ENCODE measurements at regions not wholly inside any gene's neighbourhood (a gene's known extent, or its start where the extent isn't known, plus 50 kb on each side); places are given as distances from the start of the nearest gene placed in this dataset.

DNA sequence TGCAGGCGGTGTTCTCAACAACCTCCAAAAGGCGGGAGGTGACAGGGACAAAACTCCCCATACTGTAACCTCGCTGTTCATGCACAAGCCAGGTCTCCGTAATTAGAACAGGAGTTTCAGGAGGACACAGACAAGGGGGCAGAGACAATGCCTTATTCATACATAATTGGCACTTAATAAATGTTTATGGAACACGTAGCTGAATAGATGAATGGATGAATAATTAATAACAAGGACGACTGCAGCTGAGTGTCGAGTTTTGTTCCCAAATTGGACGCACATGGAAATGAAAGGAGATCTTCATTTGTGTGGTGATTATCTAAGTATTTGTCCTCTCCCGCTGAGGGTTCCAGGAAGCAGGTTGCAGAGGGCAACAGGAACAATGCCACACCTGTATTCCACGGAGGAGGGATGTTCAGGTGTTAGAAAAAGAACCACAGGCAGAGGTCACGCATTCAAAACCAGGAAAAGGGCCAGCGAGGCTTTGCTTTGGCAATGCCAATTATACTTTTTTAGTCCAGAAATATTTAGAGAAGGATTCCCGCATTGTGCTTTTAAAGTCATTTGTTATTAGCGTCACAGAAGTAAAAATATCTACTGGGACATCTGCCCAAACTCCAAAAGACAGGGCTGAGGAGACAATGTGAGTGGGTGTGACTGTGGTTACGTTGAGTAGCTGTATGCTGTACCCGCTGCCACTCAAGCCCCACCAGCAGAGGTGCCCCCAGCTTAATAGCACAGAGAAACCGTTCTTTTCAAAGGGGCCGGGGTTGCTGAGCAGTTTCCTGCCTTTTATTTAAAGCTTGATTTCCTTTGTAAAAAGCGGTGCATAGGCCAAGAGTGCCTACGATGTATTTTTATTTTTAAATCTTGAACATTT, 123.3 kb downstream of the PXDC1 start:
- ChIA-PET CTCF (no interaction called here), POLR2A (no interaction called here)
- Histone ChIP-seq H3K27ac (ENCODE audit: low read depth, low read length) (no peak overlapping the region), H3K27me3 (ENCODE audit: control insufficient read depth, insufficient read depth, low read length) (peaks cover 56% of the 10 kb centered on the region), H3K9me3 (ENCODE audit: control insufficient read depth, insufficient read depth, low read length) (no peaks in the 10 kb centered on the region), H3K4me3 (ENCODE audit: low read depth, low read length) (no peak overlapping the region)
- TF ChIP-seq, protein P1, sequence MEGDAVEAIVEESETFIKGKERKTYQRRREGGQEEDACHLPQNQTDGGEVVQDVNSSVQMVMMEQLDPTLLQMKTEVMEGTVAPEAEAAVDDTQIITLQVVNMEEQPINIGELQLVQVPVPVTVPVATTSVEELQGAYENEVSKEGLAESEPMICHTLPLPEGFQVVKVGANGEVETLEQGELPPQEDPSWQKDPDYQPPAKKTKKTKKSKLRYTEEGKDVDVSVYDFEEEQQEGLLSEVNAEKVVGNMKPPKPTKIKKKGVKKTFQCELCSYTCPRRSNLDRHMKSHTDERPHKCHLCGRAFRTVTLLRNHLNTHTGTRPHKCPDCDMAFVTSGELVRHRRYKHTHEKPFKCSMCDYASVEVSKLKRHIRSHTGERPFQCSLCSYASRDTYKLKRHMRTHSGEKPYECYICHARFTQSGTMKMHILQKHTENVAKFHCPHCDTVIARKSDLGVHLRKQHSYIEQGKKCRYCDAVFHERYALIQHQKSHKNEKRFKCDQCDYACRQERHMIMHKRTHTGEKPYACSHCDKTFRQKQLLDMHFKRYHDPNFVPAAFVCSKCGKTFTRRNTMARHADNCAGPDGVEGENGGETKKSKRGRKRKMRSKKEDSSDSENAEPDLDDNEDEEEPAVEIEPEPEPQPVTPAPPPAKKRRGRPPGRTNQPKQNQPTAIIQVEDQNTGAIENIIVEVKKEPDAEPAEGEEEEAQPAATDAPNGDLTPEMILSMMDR (IDR thresholded peaks at IDR 0.05; ENCODE audit: low read depth, low read length): no peak
- DNase-seq (ENCODE audit: low read depth, low spot score): no peak

DNA sequence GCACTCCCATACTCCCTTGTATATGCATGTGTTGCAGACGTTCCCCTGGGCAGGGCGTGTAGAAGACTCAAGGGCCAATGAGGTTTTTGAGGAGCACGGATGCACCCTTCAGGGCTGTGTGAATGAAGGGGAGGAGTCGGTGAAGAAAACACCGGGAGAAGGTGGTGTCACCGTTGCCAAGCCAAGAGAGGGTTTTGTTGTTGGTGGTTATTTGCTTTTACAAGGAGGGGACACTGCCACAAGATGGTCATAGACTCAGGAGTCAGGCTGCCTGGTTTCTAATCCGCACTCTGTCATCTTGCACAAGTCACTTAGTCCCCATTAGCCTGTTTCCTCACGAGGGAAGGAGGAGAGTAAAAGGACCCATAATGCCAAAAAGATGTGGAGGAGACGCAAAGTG, 124.0 kb downstream of the PXDC1 start:
- TF ChIP-seq, protein P1 (IDR thresholded peaks at IDR 0.05; ENCODE audit: low read depth, low read length): no peak
- no peak for DNase-seq (ENCODE audit: low read depth, low spot score)
- peaks cover 53% of the 10 kb centered on the region for H3K27me3 ChIP-seq (ENCODE audit: control insufficient read depth, insufficient read depth, low read length)
- POLR2A ChIA-PET: no interaction called here
- H3K9me3 ChIP-seq (ENCODE audit: control insufficient read depth, insufficient read depth, low read length): no peaks in the 10 kb centered on the region
- no peak overlapping the region for H3K4me3 ChIP-seq (ENCODE audit: low read depth, low read length)
- no peak overlapping the region for H3K27ac ChIP-seq (ENCODE audit: low read depth, low read length)
- CTCF ChIA-PET: no interaction called here

DNA sequence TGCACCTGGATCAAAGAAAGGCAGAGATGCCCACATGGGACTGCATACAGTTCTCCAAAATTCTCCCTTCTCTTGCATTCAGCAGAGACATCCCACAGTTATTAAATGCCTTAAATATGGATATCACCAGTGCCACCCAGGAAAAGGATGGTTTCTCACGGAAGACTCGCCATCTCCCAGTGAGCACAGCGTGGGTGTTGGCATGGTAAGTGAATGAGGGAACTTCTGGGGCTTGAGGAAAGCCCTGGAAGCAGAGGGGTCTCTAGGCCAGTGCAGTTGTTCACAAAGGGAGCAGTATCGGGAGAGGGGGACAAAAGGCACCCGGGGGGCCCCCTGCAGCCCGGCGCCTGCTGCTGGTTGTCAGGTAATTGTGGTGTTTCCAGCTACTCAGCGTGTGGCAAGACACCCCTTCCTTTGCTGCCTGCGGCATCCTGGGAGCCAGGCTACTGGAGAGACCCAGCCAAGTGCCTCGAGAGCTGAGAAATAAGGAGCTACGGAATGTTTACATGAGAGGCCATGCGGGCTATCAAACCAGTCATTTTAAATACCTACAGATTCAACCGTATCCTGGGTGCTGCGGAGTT, 125.4 kb downstream of the PXDC1 start:
- no peak overlapping the region for H3K4me3 ChIP-seq (ENCODE audit: low read depth, low read length)
- peaks cover 50% of the 10 kb centered on the region for H3K27me3 ChIP-seq (ENCODE audit: control insufficient read depth, insufficient read depth, low read length)
- POLR2A ChIA-PET: no interaction called here
- H3K27ac ChIP-seq (ENCODE audit: low read depth, low read length): no peak overlapping the region
- TF ChIP-seq, protein P1 (IDR thresholded peaks at IDR 0.05; ENCODE audit: low read depth, low read length): no peak
- no peak for DNase-seq (ENCODE audit: low read depth, low spot score)
- CTCF ChIA-PET: no interaction called here
- no peaks in the 10 kb centered on the region for H3K9me3 ChIP-seq (ENCODE audit: control insufficient read depth, insufficient read depth, low read length)

DNA sequence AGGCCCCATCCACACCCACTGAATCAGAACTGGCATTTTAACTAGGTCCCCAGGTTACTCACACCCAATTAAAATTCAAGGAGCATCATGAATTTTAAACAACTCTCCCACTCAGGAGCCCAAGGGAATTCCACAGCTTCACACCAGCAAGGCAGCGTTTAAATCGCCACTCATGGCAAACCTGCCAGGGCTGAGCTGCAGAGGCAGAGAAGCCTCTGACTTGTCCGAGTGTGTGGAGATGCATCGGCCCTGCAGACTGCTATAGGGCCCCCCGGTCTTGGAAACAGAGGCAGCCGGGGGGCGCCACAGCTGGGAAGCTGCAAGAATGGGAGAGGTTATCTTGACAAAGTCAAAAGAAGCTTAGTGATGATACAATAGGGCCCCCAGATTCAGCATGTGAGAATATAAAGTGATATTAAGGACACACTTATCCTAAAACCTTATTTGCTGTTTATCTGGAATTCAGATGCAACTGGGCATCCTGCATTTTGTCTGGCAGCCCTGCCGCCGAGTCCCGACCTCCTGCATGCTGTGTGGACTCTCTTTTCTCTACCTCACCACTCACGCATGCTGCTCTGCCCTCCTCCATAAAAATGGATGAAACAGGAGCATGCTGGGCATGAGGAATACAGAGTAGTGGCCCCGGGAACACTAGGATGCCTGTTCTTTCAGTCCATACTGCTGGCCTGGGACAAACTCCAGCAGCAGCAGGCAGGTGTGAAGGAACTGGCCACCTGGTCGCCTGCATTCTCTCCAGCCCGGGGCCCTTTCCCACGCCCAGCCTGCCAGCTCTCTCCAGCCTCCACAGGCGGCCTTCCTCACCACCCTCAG, 126.1 kb downstream of the PXDC1 start:
- Histone ChIP-seq H3K27me3 (ENCODE audit: control insufficient read depth, insufficient read depth, low read length) (peaks cover 52% of the 10 kb centered on the region), H3K9me3 (ENCODE audit: control insufficient read depth, insufficient read depth, low read length) (no peaks in the 10 kb centered on the region), H3K27ac (ENCODE audit: low read depth, low read length) (no peak overlapping the region), H3K4me3 (ENCODE audit: low read depth, low read length) (no peak overlapping the region)
- DNase-seq (ENCODE audit: low read depth, low spot score): no peak
- TF ChIP-seq, protein P1 (IDR thresholded peaks at IDR 0.05; ENCODE audit: low read depth, low read length): no peak
- ChIA-PET CTCF (no interaction called here), POLR2A (no interaction called here)

Measured in AG04450 (cell line).